GM18517 (cell line): ENCODE measurements at regions not wholly inside any gene's neighbourhood (a gene's known extent, or its start where the extent isn't known, plus 50 kb on each side); places are given as distances from the start of the nearest gene placed in this dataset.
"Not testable (repeated sequence)": the region's sequence is repeated elsewhere in the genome, so short reads cannot be mapped to it uniquely, and the experiment has no call there.

ENCODE experiments used
- ATAC-seq: cut with Tn5 transposase; IDR thresholded peaks from one replicate; pipeline ENCODE4 v1.9.1; 2021; ENCODE audit warnings: mild to moderate bottlenecking, moderate library complexity; ENCODE audit not compliant: unreplicated experiment

DNA sequence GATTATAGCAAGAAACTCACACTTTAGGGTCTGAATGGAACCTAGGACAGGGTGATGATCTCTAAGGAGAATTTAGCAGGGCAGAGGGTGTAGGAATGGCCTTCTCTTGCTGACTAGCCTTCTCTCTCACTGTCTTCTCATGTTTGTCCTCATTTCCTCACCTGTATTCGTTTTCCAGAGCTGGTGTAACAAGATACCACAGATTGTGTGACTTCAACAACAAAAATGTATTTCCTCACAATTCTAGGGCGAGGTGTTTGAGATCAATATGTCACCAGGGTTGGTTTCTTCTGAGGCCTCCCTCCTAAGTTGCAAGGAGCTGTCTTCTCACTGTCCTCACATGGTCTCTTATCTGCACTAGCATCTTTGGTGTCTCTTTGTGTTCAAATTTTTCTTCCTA lies 177.9 kb upstream of the C1orf87 start:
- no peak for ATAC-seq

DNA sequence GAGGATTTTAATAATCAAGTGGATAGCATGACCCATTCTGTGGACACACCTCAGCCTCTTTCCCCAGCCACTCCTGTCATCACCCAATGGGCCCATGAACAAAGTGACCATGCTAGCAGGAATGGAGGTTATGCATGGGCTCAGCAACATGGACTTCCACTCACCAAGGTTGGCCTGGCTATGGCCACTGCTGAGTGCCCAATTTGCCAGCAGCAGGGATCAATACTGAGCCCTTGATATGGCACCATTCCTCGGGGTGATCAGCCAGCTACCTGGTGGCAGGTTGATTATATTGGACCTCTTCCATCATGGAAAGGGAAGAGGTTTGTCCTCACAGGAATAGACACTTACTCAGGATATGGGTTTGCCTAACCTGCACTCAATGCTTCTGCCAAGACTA lies 173.9 kb upstream of the C1orf87 start:
- not testable (repeated sequence) for ATAC-seq

DNA sequence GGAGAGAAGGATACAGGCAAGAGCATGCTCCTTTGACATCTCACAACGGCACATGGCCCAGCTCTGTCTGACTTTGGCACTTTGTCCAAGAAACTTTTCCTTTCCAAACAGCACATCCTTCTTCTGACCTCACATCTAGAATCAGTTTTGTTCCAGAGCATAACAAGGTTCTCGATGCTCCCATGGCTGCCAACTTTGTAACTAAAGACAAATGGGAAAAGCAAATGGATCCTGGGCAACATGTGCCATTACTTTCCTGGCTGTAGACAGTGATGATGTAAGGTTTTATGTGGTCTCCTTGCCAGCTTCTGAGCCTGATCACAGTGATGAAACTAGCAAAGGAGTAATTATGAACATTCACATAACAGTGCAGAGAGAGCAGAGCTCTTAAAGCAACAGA lies 171.8 kb upstream of the C1orf87 start:
- no peak for ATAC-seq

DNA sequence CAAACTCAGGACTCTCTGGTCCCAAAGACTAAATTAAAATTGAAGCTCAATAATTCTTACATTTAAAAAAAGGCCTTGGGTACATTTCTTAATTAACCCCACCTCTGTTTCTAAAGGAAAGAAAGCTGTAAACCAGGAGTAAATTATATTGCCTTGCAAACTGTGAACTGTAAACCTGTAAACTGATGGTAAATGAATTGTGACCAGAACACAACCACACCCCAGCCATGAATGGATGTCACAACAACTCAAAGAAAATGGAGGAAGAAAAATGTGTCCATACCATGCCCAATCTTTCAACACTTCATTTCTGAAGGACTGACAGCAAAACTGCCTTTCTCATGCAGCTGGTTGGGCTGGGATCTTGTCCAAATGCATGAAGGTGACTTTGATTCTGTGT lies 171.3 kb upstream of the C1orf87 start:
- no peak for ATAC-seq

DNA sequence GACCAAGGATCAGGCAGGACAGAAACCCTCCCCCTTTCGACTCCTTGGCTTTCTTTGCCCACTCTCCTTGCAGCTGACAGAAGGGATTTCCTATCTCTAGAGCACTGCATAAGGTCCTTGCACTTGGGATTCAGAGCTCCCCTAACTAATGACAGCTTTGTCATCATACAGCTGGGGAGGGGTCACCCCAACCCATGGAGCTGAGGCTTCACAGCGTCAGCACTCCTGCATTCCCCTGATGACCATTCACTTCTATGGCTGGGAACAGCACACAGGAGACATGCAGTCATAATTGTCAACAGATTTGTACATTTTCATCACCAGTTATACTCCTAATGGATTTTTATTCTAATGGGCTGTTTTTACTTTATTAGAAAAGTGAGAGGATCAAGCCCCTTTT lies 161.7 kb upstream of the C1orf87 start:
- ATAC-seq = no peak

DNA sequence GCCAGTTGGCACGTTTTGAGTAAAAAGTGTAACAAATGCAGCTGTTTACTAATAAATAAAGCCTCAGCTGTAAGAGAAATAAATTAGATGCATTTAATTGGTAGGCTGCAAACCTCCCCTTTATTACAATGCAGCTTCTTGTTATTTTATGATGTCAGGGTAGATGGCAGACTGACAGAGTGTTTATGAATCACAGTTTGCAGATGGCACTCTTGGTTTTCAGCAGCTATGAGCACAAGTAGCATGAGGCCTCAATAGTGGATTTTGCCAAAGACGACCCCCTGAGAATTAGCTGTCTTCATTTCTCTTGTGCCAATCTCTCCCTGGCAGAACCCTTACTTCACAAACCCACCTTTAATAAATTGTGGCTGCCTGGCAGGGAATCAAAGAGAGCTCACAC lies 161.2 kb upstream of the C1orf87 start:
- no peak for ATAC-seq

DNA sequence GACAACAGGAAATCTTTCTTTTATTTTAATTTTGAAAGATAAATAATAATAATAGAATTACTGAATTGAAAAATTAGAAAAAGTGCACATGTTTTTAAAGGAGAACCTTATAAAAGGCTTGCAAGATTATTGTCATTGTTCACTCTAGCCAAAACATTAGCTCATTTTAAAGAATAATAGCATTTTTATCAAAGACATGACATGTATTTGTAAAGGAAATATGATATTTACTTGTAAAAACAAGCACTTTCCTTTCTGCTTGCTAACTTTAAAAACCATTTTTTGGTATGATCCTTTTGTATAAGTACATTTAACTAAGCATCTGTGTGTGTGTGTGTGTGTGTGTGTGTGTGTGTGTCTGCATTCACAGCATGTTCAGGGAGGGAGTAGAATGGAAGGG lies 156.3 kb upstream of the C1orf87 start:
- ATAC-seq = no peak

DNA sequence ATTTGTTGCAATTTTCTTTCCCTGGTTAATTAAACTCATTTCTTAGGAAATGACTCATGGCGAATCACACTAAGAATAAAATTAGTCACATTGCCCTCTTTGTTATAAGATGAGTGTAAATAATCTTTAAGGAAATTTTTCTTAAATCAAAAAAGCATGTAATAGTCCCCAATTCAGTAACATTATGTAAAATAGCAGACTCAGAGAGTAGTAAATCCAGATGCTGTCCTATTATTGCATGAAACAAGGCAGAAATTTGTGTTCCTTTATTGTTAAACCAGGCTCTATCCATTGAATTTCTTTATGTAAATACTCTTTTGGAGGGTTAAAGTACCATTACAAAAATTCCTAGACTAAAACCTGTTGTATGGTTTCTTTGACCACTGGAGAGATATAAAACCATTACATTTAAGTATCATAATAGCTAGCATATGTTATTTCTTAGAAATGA lies 154.5 kb upstream of the C1orf87 start:
- ATAC-seq = no peak

DNA sequence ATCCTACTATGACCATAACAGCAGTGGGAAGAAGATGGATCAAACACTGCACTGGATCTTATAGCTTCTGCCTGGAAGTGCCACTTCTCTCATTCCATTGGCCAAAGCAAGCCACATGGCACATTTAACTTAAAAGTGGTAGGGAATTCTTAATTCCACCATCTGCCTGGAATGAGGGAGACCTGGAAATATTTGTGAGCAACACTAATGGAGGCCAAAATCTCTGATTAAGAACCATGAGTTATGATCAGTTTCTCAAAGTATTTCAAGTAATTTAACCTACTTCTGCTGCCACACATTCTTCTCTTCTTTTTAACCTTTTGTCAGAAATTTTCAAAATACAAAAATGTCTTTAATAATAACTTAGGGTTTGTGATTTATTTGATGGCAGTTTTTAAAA lies 154.0 kb upstream of the C1orf87 start:
- ATAC-seq = no peak

DNA sequence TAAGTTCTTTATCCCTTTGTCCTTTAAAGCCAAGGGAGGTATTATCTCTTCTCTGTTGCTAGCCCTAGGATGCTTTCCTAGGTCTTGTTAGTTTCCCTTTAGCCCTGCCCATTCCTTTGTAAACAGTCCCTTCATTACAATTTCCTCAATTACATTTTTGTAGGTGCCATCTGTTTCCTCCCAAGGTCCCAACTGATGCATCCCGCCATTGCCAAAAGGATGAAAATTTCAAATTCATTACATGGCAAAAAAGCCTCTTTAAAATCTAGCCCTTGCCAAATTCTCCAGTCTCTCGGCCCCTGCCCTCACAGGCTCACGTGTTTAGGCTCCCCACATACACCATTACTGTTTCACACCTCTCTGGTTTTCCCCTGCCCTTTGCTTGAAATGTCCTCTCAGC lies 151.9 kb upstream of the C1orf87 start:
- ATAC-seq = no peak

DNA sequence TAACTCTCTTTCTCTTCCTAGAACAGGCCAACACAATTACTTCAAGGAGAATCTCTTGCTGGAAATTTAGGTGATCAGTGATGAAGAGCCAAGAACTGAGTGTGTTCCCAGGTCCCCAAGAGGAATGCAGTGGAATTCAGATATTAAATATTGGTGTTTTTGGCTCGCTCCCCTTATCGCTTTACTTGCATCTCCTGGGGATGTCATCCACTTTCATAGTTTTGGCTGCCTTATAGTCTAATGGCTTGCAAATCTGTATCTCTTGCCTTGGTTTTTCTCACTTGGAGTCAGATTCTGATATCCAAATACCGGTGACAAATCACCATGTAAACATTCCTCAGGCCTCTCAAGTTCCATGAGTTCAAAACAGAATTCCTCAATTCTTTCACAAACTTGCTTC lies 151.0 kb upstream of the C1orf87 start:
- ATAC-seq = no peak

DNA sequence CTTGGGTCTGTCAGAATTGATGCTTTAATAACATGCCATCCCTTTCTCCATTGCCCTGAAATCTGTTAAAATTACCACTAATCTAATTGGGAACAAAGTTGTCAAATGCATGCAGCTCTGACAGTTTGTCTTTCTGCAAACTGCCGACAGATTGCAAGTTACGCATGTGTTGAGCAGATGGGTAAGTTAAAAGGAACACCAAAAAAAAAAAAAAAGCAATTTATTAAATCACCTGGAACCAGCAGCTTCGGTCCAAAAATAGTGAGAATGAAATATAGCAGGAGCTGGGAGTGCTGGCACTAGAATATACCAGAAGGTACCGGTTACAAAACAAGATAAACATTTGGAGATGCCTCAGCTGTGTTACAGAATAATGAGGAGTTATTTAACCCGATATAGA lies 149.6 kb upstream of the C1orf87 start:
- ATAC-seq = no peak

DNA sequence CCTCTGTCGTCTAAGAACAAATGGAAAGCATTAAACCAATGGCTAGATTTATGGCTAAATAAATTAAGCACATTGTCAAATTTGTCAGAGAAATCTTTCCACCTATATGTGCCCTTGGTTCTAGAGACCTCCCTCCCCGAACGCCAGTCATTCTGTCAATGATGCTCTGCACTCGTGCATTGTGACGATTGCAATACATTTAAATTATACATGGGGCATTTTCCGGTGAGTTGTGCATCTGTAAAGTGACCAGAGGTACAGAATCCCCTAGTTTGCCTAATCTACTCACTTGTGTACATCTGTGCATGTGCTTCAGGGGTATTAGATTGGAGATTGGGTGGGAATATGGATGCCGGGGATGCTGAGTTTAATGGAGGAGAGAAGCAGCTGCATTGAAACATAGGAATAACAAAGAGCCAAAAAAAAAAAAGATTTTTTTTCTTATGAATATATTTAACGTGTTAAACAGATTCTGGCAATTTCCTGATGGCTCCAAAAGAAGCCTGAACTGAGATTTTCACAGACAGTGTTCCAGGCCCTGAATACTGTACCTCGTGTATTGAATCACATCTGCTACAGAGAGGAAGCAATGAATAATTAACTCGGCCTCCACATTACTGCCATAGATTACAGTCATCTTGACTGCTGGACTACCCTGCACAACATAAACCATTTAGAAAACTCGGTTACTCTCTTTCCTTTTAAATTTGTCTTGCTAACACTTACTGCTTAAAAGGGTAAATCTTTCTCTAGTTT lies 149.0 kb upstream of the C1orf87 start:
- no peak for ATAC-seq

DNA sequence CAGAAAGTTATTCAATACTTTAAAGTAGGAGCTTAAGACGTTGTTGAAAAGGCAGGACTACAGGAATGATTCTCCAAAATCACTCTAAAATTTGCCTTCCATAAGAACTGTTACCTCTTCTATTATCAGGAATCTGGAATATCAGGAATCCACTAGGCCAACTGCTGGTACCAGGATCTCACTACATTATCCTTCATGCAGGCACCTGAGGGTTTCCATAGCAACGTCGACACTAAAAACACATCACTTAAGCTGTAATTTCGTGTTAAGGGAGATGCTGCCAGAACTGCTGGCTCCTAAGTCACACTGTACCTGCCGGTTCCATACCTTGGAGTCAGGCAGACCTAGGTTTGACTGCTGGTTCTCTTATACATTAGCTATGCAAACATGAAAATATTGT lies 139.7 kb upstream of the C1orf87 start:
- no peak for ATAC-seq

DNA sequence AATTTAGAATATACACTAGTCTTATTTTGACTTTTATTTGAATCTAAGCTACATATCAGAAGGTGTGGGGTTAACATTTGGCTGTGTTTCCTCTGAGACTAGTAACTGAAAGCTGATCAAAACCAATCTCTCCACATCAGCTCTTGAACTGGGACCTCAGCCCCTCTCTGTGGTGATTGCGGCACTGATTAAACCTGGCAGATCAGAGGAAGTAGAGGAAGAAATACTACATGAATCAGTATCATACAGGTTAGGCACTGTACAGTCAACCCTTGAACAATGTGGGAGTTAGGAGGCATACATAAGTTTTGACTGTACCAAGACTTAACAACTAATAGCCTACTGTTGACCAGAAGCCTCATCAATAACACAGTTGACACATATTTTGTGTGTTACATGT lies 122.5 kb upstream of the C1orf87 start:
- ATAC-seq = no peak

DNA sequence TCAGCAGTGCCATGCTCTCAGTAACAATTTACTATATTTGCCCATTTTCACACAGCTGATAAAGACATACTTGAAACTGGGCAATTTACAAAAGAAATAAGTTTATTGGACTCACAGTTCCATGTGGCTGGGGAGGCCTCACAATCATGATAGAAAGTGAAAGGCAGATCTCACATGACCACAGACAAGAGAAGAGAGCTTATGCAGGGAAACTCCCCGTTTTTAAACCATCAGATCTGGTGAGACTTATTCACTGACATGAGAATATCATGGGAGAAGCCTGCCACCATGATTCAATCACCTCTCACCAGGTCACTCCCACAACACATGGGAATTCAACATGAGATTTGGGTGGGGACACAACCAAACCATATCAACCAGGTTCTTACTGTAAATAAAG lies 112.1 kb upstream of the C1orf87 start:
- no peak for ATAC-seq

DNA sequence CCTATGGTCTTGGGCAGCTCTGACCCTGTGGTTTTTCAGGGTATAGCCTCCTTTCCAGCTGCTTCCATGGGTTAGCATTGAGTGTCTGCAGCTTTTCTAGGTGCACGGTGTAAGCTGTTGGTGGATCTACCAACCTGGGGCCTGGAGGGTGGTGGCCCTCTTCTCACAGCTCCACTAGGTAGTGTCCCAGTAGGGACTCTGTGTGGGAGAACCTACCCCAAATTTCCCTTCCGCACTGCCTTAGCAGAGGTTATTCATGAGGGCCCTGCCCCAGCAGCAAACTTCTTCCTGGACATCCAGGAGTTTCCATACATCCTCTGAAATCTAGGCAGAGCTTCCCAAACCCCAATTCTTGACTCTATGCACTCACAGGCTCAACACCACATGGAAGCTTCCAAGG lies 111.0 kb upstream of the C1orf87 start:
- no peak for ATAC-seq

DNA sequence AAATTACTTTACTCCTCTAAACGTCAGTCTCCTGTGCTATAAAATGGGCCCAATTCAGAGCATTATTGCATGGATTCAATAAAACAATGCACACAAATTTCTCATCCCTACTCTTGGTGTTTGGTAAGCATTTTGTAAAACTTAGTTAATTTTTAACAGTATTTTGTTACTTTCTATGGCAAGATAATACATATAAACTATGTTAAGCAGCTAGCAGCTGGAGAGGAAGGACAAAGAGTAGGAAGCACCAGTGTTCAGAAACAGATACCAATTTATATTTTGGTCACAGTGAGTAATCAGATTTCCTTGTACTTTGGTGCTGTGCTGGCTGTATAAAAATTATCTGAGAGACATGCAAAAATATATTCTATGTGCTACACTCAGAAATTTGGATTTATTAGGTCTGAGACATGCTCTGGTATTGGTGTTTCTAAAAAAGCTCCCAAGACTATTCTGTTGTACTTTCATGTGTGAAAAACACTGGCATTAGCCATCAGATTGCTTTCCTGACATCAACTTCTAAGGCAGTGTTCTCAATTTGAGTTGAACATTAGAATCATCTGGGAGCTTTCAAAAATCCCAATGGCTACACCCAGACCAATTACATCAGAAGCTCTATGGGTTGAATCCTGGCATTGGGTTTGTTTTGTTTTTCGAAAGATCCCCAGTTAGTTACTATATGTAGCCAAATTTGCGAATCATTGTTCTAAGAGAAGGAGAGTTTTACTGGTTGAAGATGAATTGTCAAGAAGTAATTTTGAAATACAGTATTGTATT lies 100.3 kb upstream of the C1orf87 start:
- no peak for ATAC-seq

DNA sequence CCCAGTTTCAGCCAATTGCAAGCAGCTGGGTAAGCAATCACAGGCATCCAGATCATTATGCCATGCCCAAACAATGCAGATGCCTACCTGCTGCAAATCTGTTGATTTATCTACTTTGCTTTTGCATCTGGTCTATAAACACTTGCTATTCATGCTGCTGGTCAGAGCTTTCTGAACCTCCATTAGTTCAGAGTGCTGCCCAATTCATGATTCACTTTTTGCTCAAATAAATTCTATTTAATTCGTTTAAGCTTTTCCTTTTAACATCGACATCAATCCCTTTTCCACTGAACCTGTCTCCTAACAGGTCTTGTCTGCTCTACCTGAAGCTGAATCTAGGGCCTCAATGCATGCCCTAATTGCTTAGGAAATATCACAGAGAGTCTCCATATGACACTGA lies 99.4 kb upstream of the C1orf87 start:
- no peak for ATAC-seq

DNA sequence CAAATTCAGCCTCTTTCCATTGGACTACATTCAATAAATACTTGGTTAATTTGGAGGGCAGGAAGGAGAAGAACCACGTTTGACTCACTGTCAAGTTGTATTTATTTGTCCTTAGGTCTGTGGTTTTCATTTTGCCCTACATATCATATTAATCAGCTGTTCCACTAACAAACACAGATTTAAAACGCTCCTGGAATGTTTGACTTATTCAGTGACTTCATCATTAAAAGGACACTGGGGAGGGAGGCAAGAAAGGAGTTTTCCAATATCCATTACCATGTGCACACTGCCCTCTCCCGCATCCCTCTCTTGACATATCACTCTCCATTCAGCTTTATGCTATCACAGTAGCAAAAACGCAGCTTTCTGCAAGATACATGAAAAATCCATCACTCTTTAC lies 98.2 kb upstream of the C1orf87 start:
- ATAC-seq = no peak

DNA sequence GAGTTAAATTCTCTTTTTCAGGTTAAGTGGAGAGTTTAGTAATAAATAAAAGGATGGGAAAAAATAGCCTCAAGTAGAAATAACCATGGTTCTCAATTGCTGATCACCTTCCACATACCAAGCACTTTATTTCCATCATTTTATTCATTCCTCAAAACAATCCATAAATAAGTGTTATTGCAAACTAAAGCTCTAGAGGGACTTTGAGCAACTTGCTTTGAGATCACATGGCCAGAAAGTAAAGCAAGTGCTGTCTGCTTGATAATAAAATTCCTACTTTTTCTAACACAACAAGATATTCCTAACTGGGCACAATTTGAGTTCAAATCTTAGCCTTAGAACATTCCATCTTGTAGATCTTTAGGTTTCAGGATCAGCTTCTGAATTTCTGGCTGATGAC lies 97.1 kb upstream of the C1orf87 start:
- ATAC-seq = no peak

DNA sequence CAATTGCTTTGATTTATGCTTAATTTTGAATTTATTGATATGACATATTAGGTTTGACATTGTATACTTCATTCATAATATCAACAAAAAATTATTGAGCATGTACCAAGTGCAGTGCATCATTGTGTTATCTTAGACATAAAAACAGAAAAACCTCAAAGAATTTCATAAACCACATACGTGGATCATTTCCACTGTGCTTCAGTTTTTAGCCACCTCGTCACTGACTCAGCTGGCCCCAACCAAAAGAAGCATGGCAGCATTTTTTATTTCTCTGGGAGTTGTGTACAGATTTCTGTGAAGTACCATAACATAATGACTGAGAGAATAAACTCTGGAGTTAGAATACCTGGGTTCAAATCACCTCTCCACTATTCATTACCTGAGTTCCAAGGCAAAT lies 95.6 kb upstream of the C1orf87 start:
- ATAC-seq = no peak

DNA sequence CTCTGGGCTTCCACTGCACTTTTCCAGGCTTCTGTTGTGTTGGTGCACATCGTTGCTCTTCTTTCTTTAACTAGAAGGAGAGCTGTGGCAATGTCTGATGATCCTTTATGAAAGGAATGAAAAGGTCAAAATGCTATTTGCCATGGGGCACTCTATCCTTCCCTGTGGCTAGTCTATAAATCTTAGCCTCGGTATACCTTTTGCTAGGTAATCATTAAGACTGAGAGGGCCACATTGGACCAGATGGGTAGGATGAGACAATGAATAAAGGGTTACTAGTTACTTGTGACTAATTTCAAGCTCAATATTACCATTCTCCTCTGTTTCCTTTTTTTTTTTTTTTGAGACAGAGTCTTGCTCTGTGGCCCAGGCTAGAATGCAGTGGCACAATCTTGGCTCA lies 89.4 kb upstream of the C1orf87 start:
- ATAC-seq = no peak
